ENCODE measurements at regions not wholly inside any gene's neighbourhood (a gene's known extent, or its start where the extent isn't known, plus 50 kb on each side); places are given as distances from the start of the nearest gene placed in this dataset.

DNA sequence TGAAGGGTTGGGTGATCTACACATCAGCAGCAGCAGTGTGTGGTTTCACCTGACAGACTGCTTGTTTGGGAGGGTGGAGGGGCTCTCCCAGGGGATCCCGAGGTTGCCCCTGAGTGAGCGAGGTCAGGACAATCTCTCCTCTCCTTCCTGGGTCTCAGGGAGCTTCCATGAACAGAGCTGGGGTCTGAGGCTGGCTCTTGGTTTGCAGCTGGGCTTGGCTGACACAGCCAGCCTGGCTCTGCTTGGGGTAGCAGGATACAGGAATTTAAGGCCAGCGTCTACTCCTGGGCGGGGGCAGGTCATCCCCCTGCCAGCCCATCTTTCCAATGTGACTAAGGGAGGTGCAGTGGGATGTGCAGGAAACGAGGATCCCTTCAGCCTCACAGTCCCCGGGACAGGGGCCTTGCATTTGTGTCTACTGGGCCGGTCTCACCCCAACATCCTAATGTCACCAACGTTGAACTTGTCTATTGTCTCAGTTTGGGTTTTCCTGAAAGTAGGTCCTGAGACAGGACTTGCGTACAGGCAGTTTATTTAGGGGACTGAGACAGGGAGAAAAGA is 262.6 kb upstream of the HDAC4 start:
- TF ChIP-seq, protein P1, sequence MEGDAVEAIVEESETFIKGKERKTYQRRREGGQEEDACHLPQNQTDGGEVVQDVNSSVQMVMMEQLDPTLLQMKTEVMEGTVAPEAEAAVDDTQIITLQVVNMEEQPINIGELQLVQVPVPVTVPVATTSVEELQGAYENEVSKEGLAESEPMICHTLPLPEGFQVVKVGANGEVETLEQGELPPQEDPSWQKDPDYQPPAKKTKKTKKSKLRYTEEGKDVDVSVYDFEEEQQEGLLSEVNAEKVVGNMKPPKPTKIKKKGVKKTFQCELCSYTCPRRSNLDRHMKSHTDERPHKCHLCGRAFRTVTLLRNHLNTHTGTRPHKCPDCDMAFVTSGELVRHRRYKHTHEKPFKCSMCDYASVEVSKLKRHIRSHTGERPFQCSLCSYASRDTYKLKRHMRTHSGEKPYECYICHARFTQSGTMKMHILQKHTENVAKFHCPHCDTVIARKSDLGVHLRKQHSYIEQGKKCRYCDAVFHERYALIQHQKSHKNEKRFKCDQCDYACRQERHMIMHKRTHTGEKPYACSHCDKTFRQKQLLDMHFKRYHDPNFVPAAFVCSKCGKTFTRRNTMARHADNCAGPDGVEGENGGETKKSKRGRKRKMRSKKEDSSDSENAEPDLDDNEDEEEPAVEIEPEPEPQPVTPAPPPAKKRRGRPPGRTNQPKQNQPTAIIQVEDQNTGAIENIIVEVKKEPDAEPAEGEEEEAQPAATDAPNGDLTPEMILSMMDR (IDR thresholded peaks at IDR 0.05; ENCODE audit: low read depth, low read length, missing input control), result no peak
- TF ChIP-seq YY1 (IDR thresholded peaks at IDR 0.05), result no peak
- TF ChIP-seq, protein P2, sequence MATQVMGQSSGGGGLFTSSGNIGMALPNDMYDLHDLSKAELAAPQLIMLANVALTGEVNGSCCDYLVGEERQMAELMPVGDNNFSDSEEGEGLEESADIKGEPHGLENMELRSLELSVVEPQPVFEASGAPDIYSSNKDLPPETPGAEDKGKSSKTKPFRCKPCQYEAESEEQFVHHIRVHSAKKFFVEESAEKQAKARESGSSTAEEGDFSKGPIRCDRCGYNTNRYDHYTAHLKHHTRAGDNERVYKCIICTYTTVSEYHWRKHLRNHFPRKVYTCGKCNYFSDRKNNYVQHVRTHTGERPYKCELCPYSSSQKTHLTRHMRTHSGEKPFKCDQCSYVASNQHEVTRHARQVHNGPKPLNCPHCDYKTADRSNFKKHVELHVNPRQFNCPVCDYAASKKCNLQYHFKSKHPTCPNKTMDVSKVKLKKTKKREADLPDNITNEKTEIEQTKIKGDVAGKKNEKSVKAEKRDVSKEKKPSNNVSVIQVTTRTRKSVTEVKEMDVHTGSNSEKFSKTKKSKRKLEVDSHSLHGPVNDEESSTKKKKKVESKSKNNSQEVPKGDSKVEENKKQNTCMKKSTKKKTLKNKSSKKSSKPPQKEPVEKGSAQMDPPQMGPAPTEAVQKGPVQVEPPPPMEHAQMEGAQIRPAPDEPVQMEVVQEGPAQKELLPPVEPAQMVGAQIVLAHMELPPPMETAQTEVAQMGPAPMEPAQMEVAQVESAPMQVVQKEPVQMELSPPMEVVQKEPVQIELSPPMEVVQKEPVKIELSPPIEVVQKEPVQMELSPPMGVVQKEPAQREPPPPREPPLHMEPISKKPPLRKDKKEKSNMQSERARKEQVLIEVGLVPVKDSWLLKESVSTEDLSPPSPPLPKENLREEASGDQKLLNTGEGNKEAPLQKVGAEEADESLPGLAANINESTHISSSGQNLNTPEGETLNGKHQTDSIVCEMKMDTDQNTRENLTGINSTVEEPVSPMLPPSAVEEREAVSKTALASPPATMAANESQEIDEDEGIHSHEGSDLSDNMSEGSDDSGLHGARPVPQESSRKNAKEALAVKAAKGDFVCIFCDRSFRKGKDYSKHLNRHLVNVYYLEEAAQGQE (IDR thresholded peaks at IDR 0.05), result no peak
- no peak for TF ChIP-seq SP1 (IDR thresholded peaks at IDR 0.05)
- TF ChIP-seq RAD21 (IDR thresholded peaks at IDR 0.05), result no peak
- TF ChIP-seq, protein P3, sequence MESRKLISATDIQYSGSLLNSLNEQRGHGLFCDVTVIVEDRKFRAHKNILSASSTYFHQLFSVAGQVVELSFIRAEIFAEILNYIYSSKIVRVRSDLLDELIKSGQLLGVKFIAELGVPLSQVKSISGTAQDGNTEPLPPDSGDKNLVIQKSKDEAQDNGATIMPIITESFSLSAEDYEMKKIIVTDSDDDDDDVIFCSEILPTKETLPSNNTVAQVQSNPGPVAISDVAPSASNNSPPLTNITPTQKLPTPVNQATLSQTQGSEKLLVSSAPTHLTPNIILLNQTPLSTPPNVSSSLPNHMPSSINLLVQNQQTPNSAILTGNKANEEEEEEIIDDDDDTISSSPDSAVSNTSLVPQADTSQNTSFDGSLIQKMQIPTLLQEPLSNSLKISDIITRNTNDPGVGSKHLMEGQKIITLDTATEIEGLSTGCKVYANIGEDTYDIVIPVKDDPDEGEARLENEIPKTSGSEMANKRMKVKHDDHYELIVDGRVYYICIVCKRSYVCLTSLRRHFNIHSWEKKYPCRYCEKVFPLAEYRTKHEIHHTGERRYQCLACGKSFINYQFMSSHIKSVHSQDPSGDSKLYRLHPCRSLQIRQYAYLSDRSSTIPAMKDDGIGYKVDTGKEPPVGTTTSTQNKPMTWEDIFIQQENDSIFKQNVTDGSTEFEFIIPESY (IDR thresholded peaks at IDR 0.05), result no peak
- no peak for TF ChIP-seq GABPA (IDR thresholded peaks at IDR 0.05 in 1 of 2, conservative IDR thresholded peaks at IDR 0.05 in 1 of 2)
- no peak for TF ChIP-seq FOXA1 (IDR thresholded peaks at IDR 0.05)
- TF ChIP-seq, protein P4, sequence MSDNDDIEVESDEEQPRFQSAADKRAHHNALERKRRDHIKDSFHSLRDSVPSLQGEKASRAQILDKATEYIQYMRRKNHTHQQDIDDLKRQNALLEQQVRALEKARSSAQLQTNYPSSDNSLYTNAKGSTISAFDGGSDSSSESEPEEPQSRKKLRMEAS (IDR thresholded peaks at IDR 0.05), result no peak

Measured in liver (tissue), 3 donors.